Tibial nerve (tissue), 4 donors: ENCODE measurements at regions not wholly inside any gene's neighbourhood (a gene's known extent, or its start where the extent isn't known, plus 50 kb on each side); places are given as distances from the start of the nearest gene placed in this dataset.

Experiments
- DNase-seq, 2 donors: peaks; one replicate each; pipeline ENCODE4 v3.0.0-alpha.2; 2019; ENCODE audit warnings: low spot score in 2 of 2
- H3K27ac ChIP-seq, 4 donors: fragments of 200-600 bp; sonication (generic) in 3 of 4; one replicate each; pipeline ENCODE4 v1.5.1; 2017 to 2019; ENCODE audit warnings: mild to moderate bottlenecking in 1 of 4
- H3K27me3 ChIP-seq, 2 donors: fragments of 200-600 bp; sonication (generic) in 1 of 2; one replicate each; pipeline versions ENCODE4 v1.5.1 to v1.6.0; 2017 to 2019
- H3K36me3 ChIP-seq, 3 donors: fragments of 200-600 bp; sonication (generic); one replicate each; pipeline ENCODE4 v1.5.1; 2018 to 2019
- H3K4me1 ChIP-seq, 4 donors: fragments of 200-600 bp; sonication (generic) in 3 of 4; one replicate each; pipeline ENCODE4 v1.5.1; 2017 to 2019
- H3K4me3 ChIP-seq, 4 donors: fragments of 200-600 bp; sonication (generic) in 3 of 4; one replicate each; pipeline ENCODE4 v1.5.1; 2017 to 2019; ENCODE audit warnings: mild to moderate bottlenecking in 1 of 4, moderate library complexity in 1 of 4
- H3K9me3 ChIP-seq, 4 donors: fragments of 200-600 bp; sonication (generic) in 3 of 4; one replicate each; pipeline ENCODE4 v1.5.1; 2017 to 2019
- EP300 ChIP-seq, 2 donors: sonication (generic); formaldehyde crosslinking; IDR thresholded peaks; one replicate each; pipeline ENCODE4 v1.6.1; 2017; ENCODE audit warnings: antibody characterized with exemption in 2 of 2, mild to moderate bottlenecking in 1 of 2
- POLR2A ChIP-seq, 2 donors: fragments of 450-650 bp; IDR thresholded peaks; one replicate each; pipeline ENCODE4 v1.6.1; 2017; ENCODE audit warnings: antibody characterized with exemption in 2 of 2, mild to moderate bottlenecking in 2 of 2, moderate library complexity in 2 of 2
- WGBS, 2 donors: methylation state at CpG; one replicate each; pipeline ENCODE4 v1.1.5; 2018; 5-methylcytosine and 5-hydroxymethylcytosine counted together
- TF ChIP-seq, protein P1 (sequence below), 5 experiments: fragments of 200-600 bp in 3 of 5; fragments of 450-650 bp in 2 of 5; sonication (generic) in 3 of 5; IDR thresholded peaks; one replicate each; pipeline ENCODE4 v1.5.1; 2016 to 2019; ENCODE audit warnings: antibody characterized with exemption in 5 of 5, mild to moderate bottlenecking in 3 of 5, moderate library complexity in 2 of 5

DNA sequence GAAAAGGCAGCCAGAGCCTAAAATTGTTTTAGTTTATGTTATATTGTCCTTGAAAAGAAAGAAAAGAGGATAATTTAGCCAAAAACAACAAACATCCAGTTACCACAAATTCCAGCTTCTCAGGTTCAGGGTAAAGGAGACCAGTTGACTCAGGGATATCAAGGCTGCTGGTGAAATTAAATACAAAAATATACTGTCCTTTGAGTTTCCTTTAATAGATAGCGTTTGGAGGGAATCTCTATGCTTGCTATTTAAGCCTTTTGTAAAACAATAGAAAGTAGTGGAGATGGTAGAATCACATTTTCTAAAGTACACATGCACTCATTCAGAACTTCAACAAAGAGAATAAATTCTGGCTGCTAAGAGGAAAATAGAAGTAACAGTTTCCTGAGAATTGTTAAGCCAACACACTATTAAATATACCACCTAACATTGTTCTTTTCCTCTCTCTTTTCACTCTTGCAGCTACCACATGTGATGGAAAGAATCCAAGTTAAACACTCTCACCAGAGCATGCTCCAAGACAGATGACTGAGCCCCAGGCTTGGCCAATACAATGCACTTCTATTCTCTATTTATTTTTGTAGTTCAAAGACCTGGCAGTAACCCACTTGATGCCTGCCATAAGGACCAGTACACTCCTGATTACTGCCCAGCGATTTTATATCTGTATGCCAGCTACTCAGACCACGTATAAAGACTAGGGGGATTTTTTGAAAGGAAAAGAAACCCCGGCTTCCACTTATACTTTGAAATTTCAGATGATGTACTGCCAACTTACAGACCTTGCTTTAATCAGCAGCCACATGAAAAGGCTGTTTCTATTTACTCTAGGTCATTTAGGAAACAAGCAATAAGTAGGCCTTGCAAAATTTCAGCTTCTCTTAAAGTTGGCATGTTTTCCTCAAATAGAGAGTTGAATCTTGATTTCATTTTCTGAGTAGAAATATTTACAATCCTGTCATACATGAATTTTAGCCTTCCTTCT, 756.9 kb downstream of the FAT4 start:
- no peak overlapping the region for H3K27ac ChIP-seq
- no peaks in the 10 kb centered on the region for H3K9me3 ChIP-seq
- H3K27me3 ChIP-seq: no peaks in the 10 kb centered on the region
- peaks cover 0 to 13% (median 0%) of the 10 kb centered on the region in 4 donors for H3K4me1 ChIP-seq
- no peaks in the 10 kb centered on the region for H3K36me3 ChIP-seq
- 16 to 22% methylated on average over 4 of the region's 4 CpGs for WGBS, 2 donors
- no peak overlapping the region for H3K4me3 ChIP-seq
- DNase-seq: no peak
- TF ChIP-seq, protein P1, sequence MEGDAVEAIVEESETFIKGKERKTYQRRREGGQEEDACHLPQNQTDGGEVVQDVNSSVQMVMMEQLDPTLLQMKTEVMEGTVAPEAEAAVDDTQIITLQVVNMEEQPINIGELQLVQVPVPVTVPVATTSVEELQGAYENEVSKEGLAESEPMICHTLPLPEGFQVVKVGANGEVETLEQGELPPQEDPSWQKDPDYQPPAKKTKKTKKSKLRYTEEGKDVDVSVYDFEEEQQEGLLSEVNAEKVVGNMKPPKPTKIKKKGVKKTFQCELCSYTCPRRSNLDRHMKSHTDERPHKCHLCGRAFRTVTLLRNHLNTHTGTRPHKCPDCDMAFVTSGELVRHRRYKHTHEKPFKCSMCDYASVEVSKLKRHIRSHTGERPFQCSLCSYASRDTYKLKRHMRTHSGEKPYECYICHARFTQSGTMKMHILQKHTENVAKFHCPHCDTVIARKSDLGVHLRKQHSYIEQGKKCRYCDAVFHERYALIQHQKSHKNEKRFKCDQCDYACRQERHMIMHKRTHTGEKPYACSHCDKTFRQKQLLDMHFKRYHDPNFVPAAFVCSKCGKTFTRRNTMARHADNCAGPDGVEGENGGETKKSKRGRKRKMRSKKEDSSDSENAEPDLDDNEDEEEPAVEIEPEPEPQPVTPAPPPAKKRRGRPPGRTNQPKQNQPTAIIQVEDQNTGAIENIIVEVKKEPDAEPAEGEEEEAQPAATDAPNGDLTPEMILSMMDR (IDR thresholded peaks at IDR 0.05): no peak
- TF ChIP-seq EP300 (IDR thresholded peaks at IDR 0.05) (no peak), POLR2A (IDR thresholded peaks at IDR 0.05) (no peak)

DNA sequence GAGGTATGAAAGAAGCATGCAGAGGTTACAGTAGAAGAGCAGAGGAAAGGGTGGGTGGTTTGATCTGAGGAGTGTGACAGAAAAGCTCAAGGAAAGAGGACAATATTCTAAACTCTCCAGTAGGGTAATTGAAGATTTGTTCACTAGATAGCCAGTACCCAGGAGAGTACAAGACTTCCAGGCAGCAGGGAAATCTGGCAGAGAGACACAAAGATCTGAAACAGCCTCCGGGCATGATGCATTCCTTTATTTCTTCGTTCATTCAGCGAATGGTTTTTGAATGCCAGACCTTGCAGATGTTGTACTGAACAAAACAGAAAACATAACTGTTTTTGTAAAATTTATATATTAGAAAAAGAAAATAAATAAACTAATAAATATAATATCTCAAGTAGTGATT, 766.6 kb downstream of the FAT4 start:
- Histone ChIP-seq H3K9me3 (no peaks in the 10 kb centered on the region), H3K4me3 (no peak overlapping the region), H3K27ac (no peak overlapping the region), H3K27me3 (no peaks in the 10 kb centered on the region), H3K36me3 (no peaks in the 10 kb centered on the region), H3K4me1 (no peaks in the 10 kb centered on the region)
- no peak for DNase-seq
- 50 to 60% methylated on average over 3 of the region's 3 CpGs for WGBS, 2 donors
- TF ChIP-seq, protein P1 (IDR thresholded peaks at IDR 0.05): no peak
- TF ChIP-seq EP300 (IDR thresholded peaks at IDR 0.05): no peak
- no peak for TF ChIP-seq POLR2A (IDR thresholded peaks at IDR 0.05)

DNA sequence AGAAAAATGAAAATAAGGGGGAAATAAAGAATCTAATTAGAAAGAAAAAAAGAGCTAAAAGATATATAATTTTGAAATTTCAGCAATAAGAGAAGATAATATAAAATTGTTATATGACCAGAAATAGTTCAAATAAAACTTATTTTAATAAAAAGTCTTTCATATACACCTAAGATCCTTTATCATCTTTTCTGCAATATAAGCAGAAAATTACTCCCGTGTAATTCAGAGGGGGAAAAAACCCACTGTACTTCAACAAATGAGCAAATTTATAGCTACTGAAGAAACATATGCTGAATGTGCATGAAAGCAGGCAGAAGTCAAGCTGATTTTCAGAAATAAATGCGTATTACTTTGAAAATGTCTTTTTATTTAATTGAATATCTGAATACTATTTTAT, 771.3 kb downstream of the FAT4 start:
- no peak for TF ChIP-seq EP300 (IDR thresholded peaks at IDR 0.05)
- TF ChIP-seq, protein P1 (IDR thresholded peaks at IDR 0.05): no peak
- no peak for TF ChIP-seq POLR2A (IDR thresholded peaks at IDR 0.05)

DNA sequence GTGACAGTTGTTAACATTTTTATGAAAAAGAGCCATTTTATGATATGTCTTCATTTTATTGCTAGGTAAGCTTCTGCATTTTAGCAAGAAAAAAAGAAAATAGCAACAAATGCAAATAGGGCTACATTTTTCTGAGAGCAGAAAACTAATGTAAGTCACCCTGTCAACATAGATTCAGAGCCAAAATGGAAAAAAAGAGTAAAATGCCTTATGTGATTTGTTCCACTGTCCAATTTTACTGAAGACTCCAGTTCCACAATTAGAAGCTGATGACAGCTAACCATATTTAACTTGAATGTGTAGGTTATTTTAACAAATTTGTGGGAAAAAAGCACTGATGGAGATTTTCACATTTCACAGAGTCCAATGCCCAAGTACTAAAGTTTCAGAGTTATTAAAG, 772.3 kb downstream of the FAT4 start:
- no peak for TF ChIP-seq EP300 (IDR thresholded peaks at IDR 0.05)
- no peak for TF ChIP-seq POLR2A (IDR thresholded peaks at IDR 0.05)
- TF ChIP-seq, protein P1 (IDR thresholded peaks at IDR 0.05): no peak
- Histone ChIP-seq H3K27ac (no peak overlapping the region), H3K4me3 (no peak overlapping the region), H3K27me3 (no peaks in the 10 kb centered on the region), H3K36me3 (no peaks in the 10 kb centered on the region), H3K9me3 (no peaks in the 10 kb centered on the region), H3K4me1 (no peaks in the 10 kb centered on the region)
- DNase-seq: no peak

More for the DNA sequence above, 771.3 kb downstream of the FAT4 start:
- 83 to 90% methylated on average over 2 of the region's 2 CpGs for WGBS, 2 donors
- Histone ChIP-seq H3K9me3 (no peaks in the 10 kb centered on the region), H3K27me3 (no peaks in the 10 kb centered on the region), H3K4me3 (no peak overlapping the region), H3K27ac (no peak overlapping the region), H3K4me1 (no peaks in the 10 kb centered on the region), H3K36me3 (no peaks in the 10 kb centered on the region)
- no peak for DNase-seq

DNA sequence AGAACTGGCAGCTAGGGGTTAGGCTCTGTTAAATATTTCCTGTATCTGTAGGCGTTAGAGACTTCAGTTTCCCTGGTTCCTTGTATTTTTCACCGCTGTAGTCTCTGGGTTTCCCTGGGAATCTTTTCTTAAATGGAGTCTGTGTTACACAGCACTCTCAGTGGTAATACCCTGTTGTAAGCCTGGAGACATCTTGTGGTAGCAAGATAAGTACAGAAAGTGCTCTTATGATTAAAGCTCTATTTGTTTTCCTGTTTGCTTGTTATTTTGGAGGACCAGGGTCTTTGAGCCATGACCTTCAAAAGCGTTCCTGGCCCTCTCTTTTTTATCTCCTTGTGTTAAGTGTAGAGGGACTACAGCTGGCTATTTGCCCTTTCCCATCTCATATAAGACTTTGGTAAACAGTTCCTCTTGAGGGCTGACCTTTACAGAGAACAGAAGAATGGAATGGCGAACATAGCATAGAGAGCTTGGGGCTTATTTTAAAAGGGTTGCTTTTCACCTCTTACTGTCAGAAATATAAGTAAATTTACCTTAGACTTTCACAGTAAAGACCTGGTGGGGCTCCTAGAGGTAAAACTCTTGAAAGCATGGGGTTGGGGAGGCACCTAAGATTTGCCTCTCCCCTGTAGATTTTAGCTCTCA, 782.5 kb downstream of the FAT4 start:
- Histone ChIP-seq H3K27me3 (no peaks in the 10 kb centered on the region), H3K4me1 (no peaks in the 10 kb centered on the region), H3K36me3 (no peaks in the 10 kb centered on the region), H3K9me3 (no peaks in the 10 kb centered on the region), H3K4me3 (no peak overlapping the region), H3K27ac (no peak overlapping the region)
- 56 to 58% methylated on average over 4 of the region's 4 CpGs for WGBS, 2 donors
- DNase-seq: no peak
- TF ChIP-seq EP300 (IDR thresholded peaks at IDR 0.05) (no peak), POLR2A (IDR thresholded peaks at IDR 0.05) (no peak)
- TF ChIP-seq, protein P1 (IDR thresholded peaks at IDR 0.05): no peak
